K562 (cell line): ENCODE measurements at regions not wholly inside any gene's neighbourhood (a gene's known extent, or its start where the extent isn't known, plus 50 kb on each side); places are given as distances from the start of the nearest gene placed in this dataset.
"Not testable (repeated sequence)": the region's sequence is repeated elsewhere in the genome, so short reads cannot be mapped to it uniquely, and the experiment has no call there.

Experiments
- ATAC-seq: fragments of 200-7000 bp; cut with Tn5 transposase; 3 replicates; pipeline ENCODE4 v1.9.1; 2020; ENCODE audit warnings: moderate library complexity
- BruUV-seq: library from RNA; stranded (reverse); fragments of 400-500 nt; replicated peaks from 2 replicates; lab custom pipeline; 2021; lab: Mats Ljungman, UMichigan
- CTCF ChIA-PET: fragments of 300-600 bp; formaldehyde crosslinking; extraction: SDS; loops from one replicate; lab custom pipeline; 2021; ENCODE audit warnings: low intra/inter-chr PET ratio; lab: Yijun Ruan, JAX
- POLR2A ChIA-PET: fragments of 300-600, 350-650 bp; sonication (Branson Sonifier 250); formaldehyde crosslinking; extraction: SDS; loops from one replicate; lab custom pipeline; 2021; ENCODE audit warnings: antibody characterized with exemption, inconsistent platforms; lab: Yijun Ruan, JAX
- DNase-seq, 4 experiments: peaks; one replicate each; pipeline versions ENCODE4 v3.0.0 to v3.0.0-alpha.2; 2011 to 2018; ENCODE audit warnings: low spot score in 3 of 4, mixed read lengths in 3 of 4; ENCODE audit errors: extremely low read depth in 1 of 4
- FAIRE-seq: peaks from 2 replicates; lab custom pipeline; 2011; peaks lifted over from hg19 to GRCh38; lab: Jason Lieb, UNC
- H2AFZ ChIP-seq: 2 replicates; pipeline ENCODE4 v1.6.0; 2011; ENCODE audit warnings: low read depth, low read length, control low read depth, inconsistent platforms
- H3K27ac ChIP-seq: fragments of 200-600 bp; 3 replicates; pipeline ENCODE4 v1.8.0; 2011; ENCODE audit warnings: low read depth, mild to moderate bottlenecking, control low read depth, inconsistent platforms, low read length, moderate library complexity, mixed read lengths; ENCODE audit errors: extremely low read depth
- H3K27me3 ChIP-seq, 2 experiments: fragments of 300-600 bp in 1 of 2; 2 replicates in 1 of 2; 3 replicates in 1 of 2; pipeline versions ENCODE4 v1.6.0 to v1.8.0; 2011; ENCODE audit warnings: inconsistent platforms in 2 of 2, low read length in 2 of 2, mild to moderate bottlenecking in 1 of 2, mixed read lengths in 1 of 2, moderate library complexity in 1 of 2; ENCODE audit not compliant: control insufficient read depth in 2 of 2, insufficient read depth in 2 of 2
- H3K36me3 ChIP-seq: fragments of 300-600 bp; 3 replicates; pipeline ENCODE4 v1.8.0; 2011; ENCODE audit warnings: mild to moderate bottlenecking, low read length, inconsistent platforms; ENCODE audit not compliant: control insufficient read depth, insufficient read depth
- H3K4me1 ChIP-seq, 2 experiments: fragments of 200-600 bp in 1 of 2; replicated peaks in 1 of 2; 2 replicates in 1 of 2; 3 replicates in 1 of 2; pipeline versions ENCODE4 v1.5.1 to v1.8.0; 2011; ENCODE audit warnings: inconsistent platforms in 2 of 2, low read length in 2 of 2, mild to moderate bottlenecking in 1 of 2, mixed read lengths in 1 of 2, moderate library complexity in 1 of 2; ENCODE audit not compliant: control insufficient read depth in 2 of 2, insufficient read depth in 2 of 2
- H3K4me2 ChIP-seq: 2 replicates; pipeline ENCODE4 v1.6.1; 2011; ENCODE audit warnings: low read length, control low read depth, inconsistent platforms, mixed read lengths; ENCODE audit not compliant: insufficient read depth
- H3K4me3 ChIP-seq: fragments of 200-600 bp; sonication (generic), shearing (Covaris generic); 2 replicates; pipeline ENCODE4 v1.5.1; 2016; ENCODE audit warnings: control low read depth, inconsistent platforms
- H3K79me2 ChIP-seq: fragments of 200-600 bp; 3 replicates; pipeline ENCODE4 v1.8.0; 2011; ENCODE audit warnings: low read length, inconsistent platforms; ENCODE audit not compliant: control insufficient read depth, insufficient read depth
- H3K9ac ChIP-seq, 2 experiments: 2 replicates each; pipeline versions ENCODE4 v1.6.0 to v1.6.1; 2011; ENCODE audit warnings: low read depth in 2 of 2, low read length in 2 of 2, control low read depth in 1 of 2, inconsistent platforms in 1 of 2, mild to moderate bottlenecking in 1 of 2, mixed read lengths in 1 of 2; ENCODE audit not compliant: insufficient read depth in 1 of 2
- H3K9me1 ChIP-seq: one replicate; pipeline ENCODE4 v1.6.0; 2011; ENCODE audit warnings: inconsistent platforms, mild to moderate bottlenecking, low read length, moderate library complexity; ENCODE audit not compliant: control insufficient read depth, insufficient read depth
- H3K9me3 ChIP-seq: replicated peaks from 2 replicates; pipeline ENCODE4 v1.5.1; 2011; ENCODE audit warnings: low read depth, low read length, inconsistent platforms; ENCODE audit not compliant: control insufficient read depth, insufficient read depth
- H4K20me1 ChIP-seq: replicated peaks from 2 replicates; pipeline ENCODE4 v1.6.1; 2011; ENCODE audit warnings: low read length, inconsistent platforms, mixed read lengths; ENCODE audit not compliant: control insufficient read depth, insufficient read depth
- ATF6 ChIP-seq: sonication (generic); formaldehyde crosslinking; IDR thresholded peaks from 2 replicates; pipeline ENCODE4 v1.4.0; 2020; ENCODE audit warnings: mild to moderate bottlenecking, missing genetic modification reagents
- BCOR ChIP-seq: fragments of 450-650 bp; IDR thresholded peaks from 2 replicates; pipeline ENCODE4 v1.6.1; 2016
- CLOCK ChIP-seq: fragments of 250-450 bp; sonication (Bioruptor Pico); IDR thresholded peaks from 2 replicates; pipeline ENCODE4 v1.4.0; 2020; ENCODE audit warnings: mild to moderate bottlenecking, moderate library complexity, borderline replicate concordance
- FOXJ3 ChIP-seq: sonication (generic); formaldehyde crosslinking; IDR thresholded peaks from 2 replicates; pipeline ENCODE4 v1.4.0; 2020; ENCODE audit warnings: mild to moderate bottlenecking, missing genetic modification reagents
- KDM1A ChIP-seq, 2 experiments: fragments of 450-650 bp; IDR thresholded peaks; 2 replicates each; pipeline ENCODE4 v1.6.1; 2016; ENCODE audit warnings: mild to moderate bottlenecking in 2 of 2
- NFYB ChIP-seq: IDR thresholded peaks from 2 replicates; pipeline ENCODE4 v1.6.1; 2011; ENCODE audit warnings: mild to moderate bottlenecking, moderate library complexity; ENCODE audit not compliant: insufficient read length; ENCODE audit errors: extremely low read depth
- NR3C1 ChIP-seq: sonication (generic); formaldehyde crosslinking; IDR thresholded peaks from 2 replicates; pipeline ENCODE4 v1.8.1; 2022; ENCODE audit warnings: missing genetic modification reagents
- PCBP2 ChIP-seq: fragments of 200-400 bp; formaldehyde crosslinking; IDR thresholded peaks from 2 replicates; pipeline ENCODE4 v1.6.1; 2018; ENCODE audit warnings: low read length, low read depth, mild to moderate bottlenecking, moderate library complexity; ENCODE audit not compliant: poor library complexity, severe bottlenecking
- RB1 ChIP-seq: fragments of 450-650 bp; IDR thresholded peaks from 2 replicates; pipeline ENCODE4 v1.6.1; 2017; ENCODE audit warnings: low read depth, mild to moderate bottlenecking
- RBM25 ChIP-seq: fragments of 200-400 bp; formaldehyde crosslinking; IDR thresholded peaks from 2 replicates; pipeline ENCODE4 v1.6.1; 2018; ENCODE audit warnings: low read length, low read depth, moderate library complexity; ENCODE audit not compliant: severe bottlenecking
- RUNX1 ChIP-seq: sonication (generic); IDR thresholded peaks from 2 replicates; pipeline ENCODE4 v1.6.1; 2016; ENCODE audit warnings: antibody characterized with exemption, low read depth
- ZNF146 ChIP-seq: IDR thresholded peaks from one replicate; pipeline ENCODE4 v1.6.1; 2018; ENCODE audit warnings: missing compliant biosample characterization; ENCODE audit not compliant: unreplicated experiment
- ZNF764 ChIP-seq: fragments of 250-450 bp; sonication (Bioruptor Pico); IDR thresholded peaks from 2 replicates; pipeline ENCODE4 v1.4.0; 2020; ENCODE audit warnings: low read depth, mild to moderate bottlenecking, moderate library complexity
- WGBS: fragments of 100-300 bp; shearing (Covaris generic); methylation state at CpG from one replicate; pipeline ENCODE4 v1.1.6; 2016; ENCODE audit warnings: low coverage, mixed read lengths; ENCODE audit not compliant: insufficient coverage; ENCODE audit errors: missing lambda C conversion rate; 5-methylcytosine and 5-hydroxymethylcytosine counted together
- in situ Hi-C: fragments of 300-500 bp; cut with MboI; formaldehyde crosslinking; loops from 4 replicates; pipeline ENCODE4 v1.15.0; 2018; ENCODE audit warnings: inconsistent platforms, mixed read lengths
- intact Hi-C: fragments of 100-400 bp; cut with micrococcal nuclease; formaldehyde crosslinking; loops from 2 replicates; pipeline ENCODE4 v1.14.2; 2022

GRCh38 chr9:107763469-107763868, 273.9 kb upstream of the KLF4 start:
- intact Hi-C loops, H3K4me1 ChIP-seq, H4K20me1 ChIP-seq, H3K9ac ChIP-seq, H3K79me2 ChIP-seq, in situ Hi-C loops, POLR2A ChIA-PET, H3K4me3 ChIP-seq, H3K9me1 ChIP-seq, H3K4me2 ChIP-seq, DNase-seq, H3K36me3 ChIP-seq, H3K9me3 ChIP-seq, BruUV-seq, CTCF ChIA-PET, H3K27ac ChIP-seq, ATAC-seq, FAIRE-seq, H2AFZ ChIP-seq, H3K27me3 ChIP-seq: not testable (repeated sequence)
- TF ChIP-seq KDM1A (IDR thresholded peaks at IDR 0.05) (peak in 1 of 2 experiments; percentile 36; a peak in 3 of 4 replicates), ZNF146 (CRISPR knock-in tag) (peak; percentile 91), RBM25 (peak; percentile 88), BCOR (peak; percentile 45; the same call in 1 of the 2 replicates)
- WGBS = 11% methylated on average over 2 of the region's 2 CpGs

GRCh38 chr9:107761307-107761706, 271.7 kb upstream of the KLF4 start:
- no peak for FAIRE-seq
- H3K9me3 ChIP-seq = no peaks in the 10 kb centered on the region
- no TSS peak for BruUV-seq
- H3K4me1 ChIP-seq = no peaks in the 10 kb centered on the region; a peak in 3 of 5 replicates
- ATAC-seq = no peak
- H3K36me3 ChIP-seq = no peaks in the 10 kb centered on the region
- ChIA-PET CTCF (no interaction called here), POLR2A (no interaction called here)
- H4K20me1 ChIP-seq = no peaks in the 10 kb centered on the region
- H3K27me3 ChIP-seq = no peaks in the 10 kb centered on the region
- H3K4me2 ChIP-seq = no peak overlapping the region
- H3K79me2 ChIP-seq = no peaks in the 10 kb centered on the region
- in situ Hi-C loops = no loop called here
- WGBS = 17% methylated on average over 2 of the region's 2 CpGs
- H2AFZ ChIP-seq = peak overlapping the region; percentile 70; the same call in 1 of the 2 replicates
- intact Hi-C loops = no loop called here
- no peak overlapping the region for H3K27ac ChIP-seq
- no peaks in the 10 kb centered on the region for H3K9me1 ChIP-seq
- H3K4me3 ChIP-seq = no peak overlapping the region
- no peak for DNase-seq
- no peak overlapping the region for H3K9ac ChIP-seq
- no peak for TF ChIP-seq NFYB
- TF ChIP-seq CLOCK (CRISPR knock-in tag) = no peak
- TF ChIP-seq RUNX1 = no peak
- no peak for TF ChIP-seq ATF6 (CRISPR knock-in tag)
- no peak for TF ChIP-seq ZNF764 (CRISPR knock-in tag)
- TF ChIP-seq PCBP2 = no peak
- TF ChIP-seq RB1 = no peak
- no peak for TF ChIP-seq FOXJ3 (CRISPR knock-in tag)
- TF ChIP-seq NR3C1 (CRISPR knock-in tag) = no peak
